ENCODE measurements at regions not wholly inside any gene's neighbourhood (a gene's known extent, or its start where the extent isn't known, plus 50 kb on each side); places are given as distances from the start of the nearest gene placed in this dataset.

DNA sequence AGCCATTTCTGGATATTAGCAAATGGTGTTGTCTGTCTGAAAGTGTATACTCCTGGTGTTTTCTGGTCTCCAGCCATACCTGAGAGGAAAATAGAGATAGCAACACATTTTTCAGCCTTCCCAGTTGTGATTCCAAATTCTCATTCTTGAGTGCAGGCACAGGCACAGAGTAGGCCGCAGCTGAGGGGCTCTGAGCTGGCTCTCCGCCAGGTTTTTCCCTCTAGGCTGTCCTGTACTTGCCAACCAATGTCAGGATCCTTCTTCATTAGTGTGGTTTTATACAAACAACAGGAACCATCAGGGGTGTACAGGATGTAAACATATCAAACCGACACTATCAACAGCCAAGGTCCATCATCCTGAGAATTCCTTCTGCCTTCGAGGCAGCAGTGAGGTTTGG lies 1733.6 kb upstream of the CELF4 start:
- TF ChIP-seq, protein P1, sequence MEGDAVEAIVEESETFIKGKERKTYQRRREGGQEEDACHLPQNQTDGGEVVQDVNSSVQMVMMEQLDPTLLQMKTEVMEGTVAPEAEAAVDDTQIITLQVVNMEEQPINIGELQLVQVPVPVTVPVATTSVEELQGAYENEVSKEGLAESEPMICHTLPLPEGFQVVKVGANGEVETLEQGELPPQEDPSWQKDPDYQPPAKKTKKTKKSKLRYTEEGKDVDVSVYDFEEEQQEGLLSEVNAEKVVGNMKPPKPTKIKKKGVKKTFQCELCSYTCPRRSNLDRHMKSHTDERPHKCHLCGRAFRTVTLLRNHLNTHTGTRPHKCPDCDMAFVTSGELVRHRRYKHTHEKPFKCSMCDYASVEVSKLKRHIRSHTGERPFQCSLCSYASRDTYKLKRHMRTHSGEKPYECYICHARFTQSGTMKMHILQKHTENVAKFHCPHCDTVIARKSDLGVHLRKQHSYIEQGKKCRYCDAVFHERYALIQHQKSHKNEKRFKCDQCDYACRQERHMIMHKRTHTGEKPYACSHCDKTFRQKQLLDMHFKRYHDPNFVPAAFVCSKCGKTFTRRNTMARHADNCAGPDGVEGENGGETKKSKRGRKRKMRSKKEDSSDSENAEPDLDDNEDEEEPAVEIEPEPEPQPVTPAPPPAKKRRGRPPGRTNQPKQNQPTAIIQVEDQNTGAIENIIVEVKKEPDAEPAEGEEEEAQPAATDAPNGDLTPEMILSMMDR (IDR thresholded peaks at IDR 0.05; ENCODE audit: insufficient read depth, low read length, poor library complexity, severe bottlenecking): no peak
- no peak for TF ChIP-seq EZH2phosphoT487 (conservative IDR thresholded peaks at IDR 0.05; ENCODE audit: low read length)

Measured in SU-DHL-6 (cell line).